Keratinocyte (primary cell): ENCODE measurements at regions not wholly inside any gene's neighbourhood (a gene's known extent, or its start where the extent isn't known, plus 50 kb on each side); places are given as distances from the start of the nearest gene placed in this dataset.

Experiments used
- DNase-seq: peaks from one replicate; pipeline ENCODE4 v3.0.0-alpha.2; 2011; ENCODE audit warnings: low read depth, missing footprints, low spot score
- FAIRE-seq: peaks from 2 replicates; lab custom pipeline; 2011; peaks lifted over from hg19 to GRCh38; lab: Jason Lieb, UNC
- H2AFZ ChIP-seq: 2 replicates; pipeline ENCODE4 v1.6.0; 2012; ENCODE audit warnings: low read length, control low read depth, inconsistent platforms; ENCODE audit not compliant: control insufficient read depth
- H3K27ac ChIP-seq: 2 replicates; pipeline ENCODE4 v1.5.1; 2011; ENCODE audit warnings: low read length; ENCODE audit not compliant: control insufficient read depth, insufficient read depth
- H3K27me3 ChIP-seq: 3 replicates; pipeline ENCODE4 v1.6.0; 2011; ENCODE audit warnings: low read length; ENCODE audit not compliant: control insufficient read depth, insufficient read depth; ENCODE audit errors: extremely low read depth
- H3K36me3 ChIP-seq, 2 experiments: 2 replicates in 1 of 2; 3 replicates in 1 of 2; pipeline ENCODE4 v1.5.1; 2011; ENCODE audit warnings: low read length in 2 of 2, mild to moderate bottlenecking in 1 of 2; ENCODE audit not compliant: control insufficient read depth in 2 of 2, insufficient read depth in 2 of 2; ENCODE audit errors: extremely low read depth in 1 of 2
- H3K4me1 ChIP-seq: 3 replicates; pipeline ENCODE4 v1.5.1; 2011; ENCODE audit warnings: low read length; ENCODE audit not compliant: control insufficient read depth, insufficient read depth; ENCODE audit errors: extremely low read depth
- H3K4me2 ChIP-seq: 3 replicates; pipeline ENCODE4 v1.6.0; 2011; ENCODE audit warnings: low read depth, low read length; ENCODE audit not compliant: control insufficient read depth, insufficient read depth; ENCODE audit errors: extremely low read depth
- H3K4me3 ChIP-seq, 3 experiments: fragments of 200-600 bp in 1 of 3; sonication (generic) in 1 of 3; 2 replicates in 2 of 3; 3 replicates in 1 of 3; pipeline ENCODE4 v1.5.1; 2011 to 2016; ENCODE audit warnings: low read length in 3 of 3, mild to moderate bottlenecking in 3 of 3, control low read depth in 2 of 3, inconsistent platforms in 1 of 3, low read depth in 1 of 3, mixed read lengths in 1 of 3, mixed run types in 1 of 3, moderate library complexity in 1 of 3; ENCODE audit not compliant: control insufficient read depth in 2 of 3, insufficient read depth in 2 of 3; ENCODE audit errors: extremely low read depth in 1 of 3
- H3K79me2 ChIP-seq: 2 replicates; pipeline ENCODE4 v1.6.0; 2012; ENCODE audit warnings: low read length; ENCODE audit not compliant: control insufficient read depth, insufficient read depth
- H3K9ac ChIP-seq: 3 replicates; pipeline ENCODE4 v1.6.0; 2011; ENCODE audit warnings: low read length; ENCODE audit not compliant: control insufficient read depth, insufficient read depth; ENCODE audit errors: extremely low read depth
- H3K9me1 ChIP-seq: 3 replicates; pipeline ENCODE4 v1.6.0; 2011; ENCODE audit warnings: low read length; ENCODE audit not compliant: control insufficient read depth, insufficient read depth; ENCODE audit errors: extremely low read depth
- H3K9me3 ChIP-seq: 2 replicates; pipeline ENCODE4 v1.5.1; 2012; ENCODE audit warnings: low read depth, low read length; ENCODE audit not compliant: control insufficient read depth
- H4K20me1 ChIP-seq: 3 replicates; pipeline ENCODE4 v1.6.0; 2011; ENCODE audit warnings: low read length; ENCODE audit not compliant: control insufficient read depth, insufficient read depth; ENCODE audit errors: extremely low read depth
- EZH2 ChIP-seq: IDR thresholded peaks from one replicate; pipeline ENCODE4 v1.6.1; 2012; ENCODE audit warnings: inconsistent platforms, mild to moderate bottlenecking, low read length, moderate library complexity
- dilution Hi-C: fragments of 300-500 bp; cut with MboI; formaldehyde crosslinking; loops from one replicate; pipeline ENCODE4 v1.7.0; 2020; ENCODE audit warnings: low sequenced_read_pairs; ENCODE audit not compliant: extremely low pct_ligation_motif_present
- TF ChIP-seq, protein P1 (sequence below), 3 experiments: IDR thresholded peaks in 1 of 3; conservative IDR thresholded peaks in 1 of 3; optimal IDR thresholded peaks in 1 of 3; 2 replicates in 2 of 3; 3 replicates in 1 of 3; pipeline versions ENCODE3 to v1.5.1; 2011; ENCODE audit warnings: low read length in 3 of 3, mild to moderate bottlenecking in 3 of 3, moderate library complexity in 2 of 3, control low read depth in 1 of 3, inconsistent platforms in 1 of 3; ENCODE audit not compliant: insufficient read depth in 2 of 3; ENCODE audit errors: extremely low read depth in 1 of 3

GRCh38 chr6:74551896-74552295 is 654.0 kb downstream of the COL12A1 start:
- no peaks in the 10 kb centered on the region for H4K20me1 ChIP-seq
- dilution Hi-C loops, result no loop called here
- H3K36me3 ChIP-seq, result no peaks in the 10 kb centered on the region
- H3K27ac ChIP-seq, result no peak overlapping the region
- H3K9me1 ChIP-seq, result no peaks in the 10 kb centered on the region
- no peak overlapping the region for H3K4me3 ChIP-seq
- H3K79me2 ChIP-seq, result no peaks in the 10 kb centered on the region
- no peaks in the 10 kb centered on the region for H3K4me1 ChIP-seq
- no peak overlapping the region for H2AFZ ChIP-seq
- no peak overlapping the region for H3K4me2 ChIP-seq
- DNase-seq (no peak), FAIRE-seq (no peak)
- TF ChIP-seq, protein P1, sequence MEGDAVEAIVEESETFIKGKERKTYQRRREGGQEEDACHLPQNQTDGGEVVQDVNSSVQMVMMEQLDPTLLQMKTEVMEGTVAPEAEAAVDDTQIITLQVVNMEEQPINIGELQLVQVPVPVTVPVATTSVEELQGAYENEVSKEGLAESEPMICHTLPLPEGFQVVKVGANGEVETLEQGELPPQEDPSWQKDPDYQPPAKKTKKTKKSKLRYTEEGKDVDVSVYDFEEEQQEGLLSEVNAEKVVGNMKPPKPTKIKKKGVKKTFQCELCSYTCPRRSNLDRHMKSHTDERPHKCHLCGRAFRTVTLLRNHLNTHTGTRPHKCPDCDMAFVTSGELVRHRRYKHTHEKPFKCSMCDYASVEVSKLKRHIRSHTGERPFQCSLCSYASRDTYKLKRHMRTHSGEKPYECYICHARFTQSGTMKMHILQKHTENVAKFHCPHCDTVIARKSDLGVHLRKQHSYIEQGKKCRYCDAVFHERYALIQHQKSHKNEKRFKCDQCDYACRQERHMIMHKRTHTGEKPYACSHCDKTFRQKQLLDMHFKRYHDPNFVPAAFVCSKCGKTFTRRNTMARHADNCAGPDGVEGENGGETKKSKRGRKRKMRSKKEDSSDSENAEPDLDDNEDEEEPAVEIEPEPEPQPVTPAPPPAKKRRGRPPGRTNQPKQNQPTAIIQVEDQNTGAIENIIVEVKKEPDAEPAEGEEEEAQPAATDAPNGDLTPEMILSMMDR (optimal IDR thresholded peaks at IDR 0.05 in 1 of 3, IDR thresholded peaks at IDR 0.05 in 1 of 3, conservative IDR thresholded peaks at IDR 0.05 in 1 of 3; ENCODE audit: extremely low read depth in 1 of 3, insufficient read depth in 2 of 3, low read length in 3 of 3), result no peak
- TF ChIP-seq EZH2, result no peak
- H3K9me3 ChIP-seq, result no peaks in the 10 kb centered on the region
- no peak overlapping the region for H3K9ac ChIP-seq
- no peaks in the 10 kb centered on the region for H3K27me3 ChIP-seq

DNA sequence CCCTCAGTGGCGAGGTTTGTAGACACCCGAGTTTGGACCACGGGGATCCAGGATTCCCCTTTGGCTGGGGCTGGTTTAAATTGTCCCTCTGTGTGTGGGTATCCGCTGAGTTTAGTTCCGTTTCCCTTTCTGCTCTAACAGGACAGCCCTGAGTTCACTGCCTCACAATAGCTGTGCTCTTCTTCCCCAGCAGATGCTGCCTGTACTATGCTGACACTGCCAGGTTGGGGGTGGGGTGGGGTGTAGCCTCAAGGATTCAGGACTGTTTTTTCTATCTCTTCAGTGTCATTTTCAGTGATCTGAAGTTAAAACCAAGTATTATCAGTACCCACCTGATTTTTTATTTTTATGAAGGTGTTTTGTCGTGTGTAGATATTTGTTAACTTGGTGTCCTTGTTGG is 655.0 kb downstream of the COL12A1 start:
- Histone ChIP-seq H3K27ac (no peak overlapping the region), H3K79me2 (no peaks in the 10 kb centered on the region), H3K9me3 (no peaks in the 10 kb centered on the region), H3K4me3 (no peak overlapping the region), H3K27me3 (no peaks in the 10 kb centered on the region), H3K4me1 (no peaks in the 10 kb centered on the region), H3K9me1 (no peaks in the 10 kb centered on the region), H3K36me3 (no peaks in the 10 kb centered on the region), H2AFZ (no peak overlapping the region), H3K9ac (no peak overlapping the region), H3K4me2 (no peak overlapping the region), H4K20me1 (no peaks in the 10 kb centered on the region)
- dilution Hi-C loops, result no loop called here
- FAIRE-seq (no peak), DNase-seq (no peak)
- TF ChIP-seq, protein P1 (optimal IDR thresholded peaks at IDR 0.05 in 1 of 3, IDR thresholded peaks at IDR 0.05 in 1 of 3, conservative IDR thresholded peaks at IDR 0.05 in 1 of 3; ENCODE audit: extremely low read depth in 1 of 3, insufficient read depth in 2 of 3, low read length in 3 of 3), result no peak
- TF ChIP-seq EZH2, result no peak
